ENCODE measurements at regions not wholly inside any gene's neighbourhood (a gene's known extent, or its start where the extent isn't known, plus 50 kb on each side); places are given as distances from the start of the nearest gene placed in this dataset.

- TF ChIP-seq POLR2A (IDR thresholded peaks at IDR 0.05; ENCODE audit: low read length) = no peak
- TF ChIP-seq GATA1 (IDR thresholded peaks at IDR 0.05; ENCODE audit: low read depth, low read length) = no peak
Observed at GRCh38 chr13:89673789-89674311, 1673.6 kb upstream of the MIR17HG start.

Measured in erythroblast (primary cell).